C4-2B (cell line): ENCODE measurements at regions not wholly inside any gene's neighbourhood (a gene's known extent, or its start where the extent isn't known, plus 50 kb on each side); places are given as distances from the start of the nearest gene placed in this dataset.

Source experiments
- H3K27ac ChIP-seq: fragments of 450-650 bp; 2 replicates; pipeline ENCODE4 v1.5.1; 2017
- CTCF ChIP-seq: fragments of 450-650 bp; conservative IDR thresholded peaks from 2 replicates; pipeline ENCODE4 v1.5.1; 2017; ENCODE audit warnings: mild to moderate bottlenecking
- ZFX ChIP-seq: fragments of 450-650 bp; IDR thresholded peaks from 2 replicates; pipeline ENCODE4 v1.6.1; 2017

- H3K27ac ChIP-seq, result no peak overlapping the region
- TF ChIP-seq ZFX (no peak), CTCF (no peak)
Observed at GRCh38 chr15:47135267-47135666, 582.0 kb upstream of the SEMA6D start.

- TF ChIP-seq CTCF (no peak), ZFX (no peak)
- no peak overlapping the region for H3K27ac ChIP-seq
Observed at GRCh38 chr15:47136236-47136635, 581.1 kb upstream of the SEMA6D start.

- no peak for TF ChIP-seq CTCF
- TF ChIP-seq ZFX, result no peak
- H3K27ac ChIP-seq, result no peak overlapping the region
Observed at GRCh38 chr15:47139965-47140364, 577.3 kb upstream of the SEMA6D start.

GRCh38 chr15:47157827-47158226 is 559.5 kb upstream of the SEMA6D start:
- H3K27ac ChIP-seq, result no peak overlapping the region
- TF ChIP-seq CTCF, result no peak
- TF ChIP-seq ZFX, result no peak

GRCh38 chr15:47158573-47158972 is 558.7 kb upstream of the SEMA6D start:
- TF ChIP-seq CTCF (no peak), ZFX (no peak)
- no peak overlapping the region for H3K27ac ChIP-seq

GRCh38 chr15:47177177-47177576 is 540.1 kb upstream of the SEMA6D start:
- TF ChIP-seq ZFX, result no peak
- TF ChIP-seq CTCF, result no peak
- no peak overlapping the region for H3K27ac ChIP-seq

GRCh38 chr15:47179988-47180387 is 537.3 kb upstream of the SEMA6D start:
- TF ChIP-seq ZFX, result no peak
- no peak for TF ChIP-seq CTCF
- H3K27ac ChIP-seq, result no peak overlapping the region
